GM12891 (cell line): ENCODE measurements at regions not wholly inside any gene's neighbourhood (a gene's known extent, or its start where the extent isn't known, plus 50 kb on each side); places are given as distances from the start of the nearest gene placed in this dataset.

Experiments used
- PAX5 ChIP-seq: IDR thresholded peaks from 2 replicates; pipeline ENCODE4 v1.6.1; 2011; ENCODE audit warnings: low read length, moderate library complexity, mild to moderate bottlenecking; ENCODE audit not compliant: insufficient read depth, severe bottlenecking
- POLR2A ChIP-seq: IDR thresholded peaks from 2 replicates; pipeline ENCODE4 v1.6.1; 2011; ENCODE audit warnings: low read depth, low read length, control low read depth
- POLR2AphosphoS5 ChIP-seq: IDR thresholded peaks from 2 replicates; pipeline ENCODE4 v1.6.1; 2011; ENCODE audit warnings: low read depth, low read length, control low read depth
- POU2F2 ChIP-seq: IDR thresholded peaks from 2 replicates; pipeline ENCODE4 v1.6.1; 2011; ENCODE audit warnings: low read depth, mild to moderate bottlenecking, control low read depth, low read length, moderate library complexity
- SPI1 ChIP-seq: IDR thresholded peaks from 2 replicates; pipeline ENCODE4 v1.6.1; 2011; ENCODE audit warnings: low read depth, low read length, control low read depth
- TAF1 ChIP-seq: IDR thresholded peaks from 2 replicates; pipeline ENCODE4 v1.6.1; 2011; ENCODE audit warnings: low read depth, low read length, control low read depth

GRCh38 chr17:79292501-79292900, 217.9 kb downstream of the ENGASE start:
- no peak for TF ChIP-seq POLR2A
- no peak for TF ChIP-seq TAF1
- no peak for TF ChIP-seq POLR2AphosphoS5
- TF ChIP-seq POU2F2, result no peak
- TF ChIP-seq PAX5, result no peak
- TF ChIP-seq SPI1, result no peak
